Hematopoietic multipotent progenitor cell (in vitro differentiated cells): ENCODE measurements at regions not wholly inside any gene's neighbourhood (a gene's known extent, or its start where the extent isn't known, plus 50 kb on each side); places are given as distances from the start of the nearest gene placed in this dataset. TPM values are rescaled to one million over a fixed set of nuclear protein-coding genes. Genes with fewer than 3 reads are reported as not detected.

Experiments used
- DNase-seq, 3 donors: peaks; one replicate each; pipeline ENCODE4 v3.0.0-alpha.2; 2011 to 2015; ENCODE audit warnings: low read depth in 2 of 3, low spot score in 2 of 3
- small RNA-seq: library from RNA; depleted of rRNA; stranded (forward); fragments of <200 nt; gene quantifications from one replicate; pipeline ENCODE3, GENCODE V24; 2012

DNA sequence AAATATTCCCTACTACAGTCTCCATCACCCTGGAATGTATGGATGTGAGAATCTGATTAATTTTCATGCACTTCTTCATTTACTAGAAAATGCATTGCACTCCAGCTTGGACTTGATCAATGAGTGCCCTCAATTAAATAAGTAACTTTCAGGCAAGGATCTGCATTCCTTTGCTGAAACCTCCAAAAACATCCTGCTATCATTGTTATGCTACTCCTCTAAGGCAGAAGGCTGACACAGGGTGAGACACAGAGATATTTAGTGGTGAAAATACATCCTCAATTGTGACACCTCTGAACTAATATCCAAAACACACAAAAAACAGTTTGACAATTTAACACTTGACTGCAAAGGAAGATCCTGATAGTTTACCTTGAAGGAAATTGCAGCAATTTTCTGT lies 57.9 kb upstream of the CDH12 start:
- no peak for DNase-seq

DNA sequence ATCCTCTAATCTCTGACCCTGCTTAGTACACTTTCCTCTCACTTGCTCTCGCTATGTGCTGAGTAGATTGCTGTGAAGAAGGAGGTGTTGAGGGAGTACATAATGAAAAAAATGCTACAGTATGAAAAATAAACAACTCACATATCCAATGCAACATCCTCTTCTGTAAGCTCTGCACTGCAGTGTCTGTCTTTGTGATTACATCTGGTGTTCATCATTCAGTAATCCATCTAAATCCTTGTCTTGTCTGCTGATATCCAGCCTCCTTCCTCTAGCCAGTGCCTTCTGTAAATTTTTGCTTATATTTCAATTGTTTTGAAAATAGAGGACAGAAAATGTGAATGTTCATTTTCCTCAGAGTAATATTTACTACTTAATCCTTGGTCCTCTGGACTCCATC lies 57.4 kb upstream of the CDH12 start:
- DNase-seq, result no peak

- no peak for DNase-seq
Measured at GRCh38 chr5:22908586-22908985, 55.4 kb upstream of the CDH12 start.

DNA sequence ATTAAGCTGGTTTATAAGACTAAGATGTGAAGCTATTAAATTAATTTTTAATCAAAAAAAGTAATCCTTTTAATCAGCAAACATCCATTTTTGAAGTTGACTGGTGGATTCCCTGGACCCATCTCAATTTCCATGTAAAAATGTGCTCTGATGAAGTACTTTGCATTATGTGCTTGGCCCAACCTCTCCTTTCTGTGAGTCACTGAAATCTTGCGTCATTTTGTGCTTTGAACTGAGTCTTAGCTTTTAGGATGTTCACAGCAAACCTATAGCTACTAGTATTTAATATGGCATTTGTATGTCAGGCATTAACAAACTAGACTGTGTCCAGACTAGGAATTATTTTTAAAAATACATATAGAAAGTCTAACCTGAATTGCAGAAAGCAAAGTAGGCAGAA lies 55.0 kb upstream of the CDH12 start:
- DNase-seq, result no peak

Small RNA genes in the stretch of these regions (small RNA-seq; reads per million reads assigned to genes)
- gene RF00019, result not detected
